Left lung (tissue), 4 donors: ENCODE measurements at regions not wholly inside any gene's neighbourhood (a gene's known extent, or its start where the extent isn't known, plus 50 kb on each side); places are given as distances from the start of the nearest gene placed in this dataset.
A peak's percentile ranks its signal among the peaks of the same experiment; 100 is the strongest.

Source experiments
- ATAC-seq: fragments of 200-7000 bp; cut with Tn5 transposase; one replicate; pipeline ENCODE4 v1.9.1; 2020; ENCODE audit warnings: moderate library complexity
- DNase-seq, 4 donors: peaks; one replicate each; pipeline ENCODE4 v3.0.0-alpha.2; 2013 to 2020
- H3K27ac ChIP-seq, 2 donors: fragments of 200-600 bp; sonication (generic) in 1 of 2; one replicate each; pipeline versions ENCODE4 v1.5.0 to v1.8.0; 2020 to 2021
- H3K27me3 ChIP-seq, 2 donors: fragments of 200-600 bp; sonication (generic) in 1 of 2; one replicate each; pipeline versions ENCODE4 v1.5.0 to v1.8.0; 2020 to 2021
- H3K36me3 ChIP-seq, 2 donors: fragments of 200-600 bp; sonication (generic) in 1 of 2; one replicate each; pipeline versions ENCODE4 v1.5.0 to v1.8.0; 2020 to 2021
- H3K4me1 ChIP-seq, 2 donors: fragments of 200-600 bp; one replicate each; pipeline ENCODE4 v1.8.0; 2021
- H3K4me3 ChIP-seq, 2 donors: fragments of 200-600 bp; sonication (generic) in 1 of 2; one replicate each; pipeline versions ENCODE4 v1.5.0 to v1.8.0; 2020 to 2021; ENCODE audit warnings: mild to moderate bottlenecking in 1 of 2
- H3K9me3 ChIP-seq, 2 donors: fragments of 200-600 bp; sonication (generic) in 1 of 2; one replicate each; pipeline versions ENCODE4 v1.5.0 to v1.8.0; 2020 to 2021
- CTCF ChIP-seq, 2 donors: fragments of 200-600 bp; sonication (generic) in 1 of 2; IDR thresholded peaks; one replicate each; pipeline versions ENCODE4 v1.5.0 to v1.8.0; 2021; ENCODE audit warnings: antibody characterized with exemption in 2 of 2
- intact Hi-C, 2 donors: fragments of 100-400 bp; cut with DNase I; formaldehyde crosslinking; loops; one replicate each; pipeline versions ENCODE4 v1.11.2 to v1.14.2; 2022
- donor health status: DM: no; HTN: yes; CAD: no.
- donor health status: DM: no; HTN: no; CAD: no.

GRCh38 chr5:4700871-4701270 is 439.3 kb upstream of the ADAMTS16 start:
- intact Hi-C loops, result no loop called here
- Histone ChIP-seq H3K36me3 (no peaks in the 10 kb centered on the region), H3K27me3 (no peaks in the 10 kb centered on the region), H3K27ac (peak overlapping the region in 1 of 2 donors; percentile 41), H3K4me1 (no peaks in the 10 kb centered on the region), H3K4me3 (no peak overlapping the region), H3K9me3 (no peaks in the 10 kb centered on the region)
- DNase-seq (no peak), ATAC-seq (no peak)
- no peak for TF ChIP-seq CTCF (IDR thresholded peaks at IDR 0.05)

- TF ChIP-seq CTCF (IDR thresholded peaks at IDR 0.05), result no peak
- DNase-seq, result no peak
- no peaks in the 10 kb centered on the region for H3K9me3 ChIP-seq
- no peak for ATAC-seq
- intact Hi-C loops, result no loop called here
- H3K4me1 ChIP-seq, result no peaks in the 10 kb centered on the region
- no peak overlapping the region for H3K27ac ChIP-seq
- no peaks in the 10 kb centered on the region for H3K27me3 ChIP-seq
- no peaks in the 10 kb centered on the region for H3K36me3 ChIP-seq
- H3K4me3 ChIP-seq, result no peak overlapping the region
Observed at GRCh38 chr5:4703931-4704458, 436.1 kb upstream of the ADAMTS16 start.

GRCh38 chr5:4704951-4705350 is 435.2 kb upstream of the ADAMTS16 start:
- Histone ChIP-seq H3K27ac (no peak overlapping the region), H3K27me3 (no peaks in the 10 kb centered on the region), H3K9me3 (no peaks in the 10 kb centered on the region), H3K36me3 (no peaks in the 10 kb centered on the region), H3K4me1 (no peaks in the 10 kb centered on the region), H3K4me3 (no peak overlapping the region)
- intact Hi-C loops, result no loop called here
- DNase-seq (no peak), ATAC-seq (no peak)
- no peak for TF ChIP-seq CTCF (IDR thresholded peaks at IDR 0.05)

GRCh38 chr5:4716781-4717180 is 423.3 kb upstream of the ADAMTS16 start:
- DNase-seq (no peak), ATAC-seq (no peak)
- TF ChIP-seq CTCF (IDR thresholded peaks at IDR 0.05), result no peak
- intact Hi-C loops, result no loop called here
- Histone ChIP-seq H3K36me3 (no peaks in the 10 kb centered on the region), H3K27ac (no peak overlapping the region), H3K4me3 (no peak overlapping the region), H3K27me3 (no peaks in the 10 kb centered on the region), H3K4me1 (no peaks in the 10 kb centered on the region), H3K9me3 (peaks cover 0 to 2% of the 10 kb centered on the region in 2 donors)

GRCh38 chr5:4717446-4717845 is 422.7 kb upstream of the ADAMTS16 start:
- intact Hi-C loops, result no loop called here
- Histone ChIP-seq H3K27me3 (no peaks in the 10 kb centered on the region), H3K4me3 (no peak overlapping the region), H3K9me3 (peaks cover 0 to under 1% of the 10 kb centered on the region in 2 donors), H3K36me3 (no peaks in the 10 kb centered on the region), H3K27ac (no peak overlapping the region), H3K4me1 (no peaks in the 10 kb centered on the region)
- DNase-seq (no peak), ATAC-seq (no peak)
- TF ChIP-seq CTCF (IDR thresholded peaks at IDR 0.05), result no peak
